HepG2 (cell line): ENCODE measurements at regions not wholly inside any gene's neighbourhood (a gene's known extent, or its start where the extent isn't known, plus 50 kb on each side); places are given as distances from the start of the nearest gene placed in this dataset.

ENCODE experiments used
- ATAC-seq: fragments of 200-7000 bp; cut with Tn5 transposase; 3 replicates; pipeline ENCODE4 v1.9.1; 2020; ENCODE audit warnings: mild to moderate bottlenecking, moderate library complexity
- BruUV-seq: library from RNA; stranded (reverse); fragments of 400-500 nt; replicated peaks from 2 replicates; lab custom pipeline; 2021; lab: Mats Ljungman, UMichigan
- CTCF ChIA-PET: fragments of 300-600 bp; formaldehyde crosslinking; extraction: SDS; loops from one replicate; lab custom pipeline; 2021; ENCODE audit warnings: low total read pairs, inconsistent platforms, low intra/inter-chr PET ratio; lab: Yijun Ruan, JAX
- POLR2A ChIA-PET: fragments of 350-600 bp; sonication (Branson Sonifier 250); formaldehyde crosslinking; loops from one replicate; lab custom pipeline; 2020; ENCODE audit warnings: antibody characterized with exemption, inconsistent platforms; lab: Yijun Ruan, JAX
- DNase-seq: peaks from one replicate; pipeline ENCODE4 v3.0.0-alpha.2; 2015; ENCODE audit warnings: low spot score
- FAIRE-seq: peaks from 3 replicates; lab custom pipeline; 2011; peaks lifted over from hg19 to GRCh38; lab: Jason Lieb, UNC
- H2AFZ ChIP-seq: one replicate; pipeline ENCODE4 v1.6.1; 2011; ENCODE audit warnings: low read length, inconsistent platforms
- H3K27ac ChIP-seq: fragments of 300-600 bp; 3 replicates; pipeline ENCODE4 v1.8.0; 2011; ENCODE audit warnings: mixed run types, mild to moderate bottlenecking, mixed read lengths, low read length, inconsistent platforms; ENCODE audit not compliant: insufficient read depth; ENCODE audit errors: extremely low read length
- H3K27me3 ChIP-seq, 2 experiments: fragments of 200-600 bp in 1 of 2; 2 replicates in 1 of 2; 3 replicates in 1 of 2; pipeline versions ENCODE4 v1.6.0 to v1.8.0; 2011; ENCODE audit warnings: low read length in 2 of 2, mild to moderate bottlenecking in 2 of 2, moderate library complexity in 2 of 2, inconsistent platforms in 1 of 2; ENCODE audit not compliant: insufficient read depth in 2 of 2, control insufficient read depth in 1 of 2
- H3K36me3 ChIP-seq, 2 experiments: fragments of 200-600 bp in 1 of 2; replicated peaks in 1 of 2; 2 replicates in 1 of 2; 3 replicates in 1 of 2; pipeline versions ENCODE4 v1.5.1 to v1.8.0; 2011; ENCODE audit warnings: low read length in 2 of 2, inconsistent platforms in 1 of 2; ENCODE audit not compliant: insufficient read depth in 2 of 2, control insufficient read depth in 1 of 2
- H3K4me1 ChIP-seq: 2 replicates; pipeline ENCODE4 v1.5.1; 2012; ENCODE audit warnings: low read length, inconsistent platforms; ENCODE audit not compliant: insufficient read depth
- H3K4me2 ChIP-seq: 2 replicates; pipeline ENCODE4 v1.6.0; 2011; ENCODE audit warnings: low read depth, low read length, inconsistent platforms
- H3K4me3 ChIP-seq, 3 experiments: fragments of 200-600 bp in 1 of 3; sonication (generic), shearing (Covaris generic) in 1 of 3; replicated peaks in 1 of 3; 2 replicates each; pipeline ENCODE4 v1.5.1; 2011 to 2016; ENCODE audit warnings: low read length in 3 of 3, inconsistent platforms in 2 of 3, low read depth in 2 of 3, mild to moderate bottlenecking in 2 of 3, control low read depth in 1 of 3, mixed read lengths in 1 of 3; ENCODE audit not compliant: insufficient read depth in 1 of 3
- H3K79me2 ChIP-seq: one replicate; pipeline ENCODE4 v1.6.1; 2011; ENCODE audit warnings: low read length, inconsistent platforms; ENCODE audit not compliant: insufficient read depth
- H3K9ac ChIP-seq: 2 replicates; pipeline ENCODE4 v1.6.0; 2011; ENCODE audit warnings: mild to moderate bottlenecking, low read depth, low read length, inconsistent platforms; ENCODE audit not compliant: insufficient read depth
- H3K9me3 ChIP-seq: 2 replicates; pipeline ENCODE4 v1.5.1; 2012; ENCODE audit warnings: mild to moderate bottlenecking, low read length
- H4K20me1 ChIP-seq: 2 replicates; pipeline ENCODE4 v1.6.0; 2011; ENCODE audit warnings: inconsistent platforms, mild to moderate bottlenecking, low read length, moderate library complexity; ENCODE audit not compliant: insufficient read depth
- AHR ChIP-seq: IDR thresholded peaks from 2 replicates; pipeline ENCODE4 v1.6.1; 2018; ENCODE audit warnings: missing genetic modification reagents, missing compliant biosample characterization
- ARNT ChIP-seq: fragments of 450-650 bp; IDR thresholded peaks from 2 replicates; pipeline ENCODE4 v1.6.1; 2017
- ATF7-NPFF ChIP-seq: sonication (generic); formaldehyde crosslinking; IDR thresholded peaks from 2 replicates; pipeline ENCODE4 v1.8.1; 2023; ENCODE audit warnings: mild to moderate bottlenecking, low read depth, missing genetic modification reagents, moderate library complexity
- CHCHD3 ChIP-seq: sonication (generic); formaldehyde crosslinking; IDR thresholded peaks from 2 replicates; pipeline ENCODE4 v1.8.0; 2022; ENCODE audit warnings: mild to moderate bottlenecking, missing genetic modification reagents, moderate library complexity
- CREBL2 ChIP-seq: sonication (generic); formaldehyde crosslinking; IDR thresholded peaks from 2 replicates; pipeline ENCODE4 v1.8.1; 2023; ENCODE audit warnings: missing genetic modification reagents, mild to moderate bottlenecking, borderline replicate concordance
- NCOA5 ChIP-seq: sonication (generic); formaldehyde crosslinking; IDR thresholded peaks from 2 replicates; pipeline ENCODE4 v1.4.0; 2020; ENCODE audit warnings: missing genetic modification reagents
- RBFOX2 ChIP-seq: fragments of 200-400 bp; formaldehyde crosslinking; IDR thresholded peaks from 2 replicates; pipeline ENCODE4 v1.6.1; 2017; ENCODE audit warnings: low read depth, mild to moderate bottlenecking, low read length
- STAG1 ChIP-seq: sonication (generic); formaldehyde crosslinking; IDR thresholded peaks from 2 replicates; pipeline ENCODE4 v1.4.0; 2020; ENCODE audit warnings: missing genetic modification reagents
- ZNF30 ChIP-seq: sonication (generic); formaldehyde crosslinking; IDR thresholded peaks from 2 replicates; pipeline ENCODE4 v1.5.0; 2020; ENCODE audit warnings: mild to moderate bottlenecking, missing genetic modification reagents
- ZNF333 ChIP-seq: sonication (generic); formaldehyde crosslinking; IDR thresholded peaks from 2 replicates; pipeline ENCODE4 v1.4.0; 2020; ENCODE audit warnings: mild to moderate bottlenecking, missing genetic modification reagents, borderline replicate concordance
- ZNF335 ChIP-seq: sonication (generic); formaldehyde crosslinking; IDR thresholded peaks from 2 replicates; pipeline ENCODE4 v1.4.0; 2020; ENCODE audit warnings: missing genetic modification reagents
- ZNF441 ChIP-seq: sonication (generic); formaldehyde crosslinking; IDR thresholded peaks from 2 replicates; pipeline ENCODE4 v1.7.0; 2021; ENCODE audit warnings: missing genetic modification reagents, borderline replicate concordance
- ZNF547 ChIP-seq: sonication (generic); formaldehyde crosslinking; IDR thresholded peaks from 2 replicates; pipeline ENCODE4 v1.5.1; 2020; ENCODE audit warnings: mild to moderate bottlenecking, missing genetic modification reagents
- ZNF562 ChIP-seq: sonication (generic); formaldehyde crosslinking; IDR thresholded peaks from 2 replicates; pipeline ENCODE4 v1.8.0; 2022; ENCODE audit warnings: missing genetic modification reagents, borderline replicate concordance
- ZNF567 ChIP-seq: sonication (generic); formaldehyde crosslinking; IDR thresholded peaks from 2 replicates; pipeline ENCODE4 v1.8.1; 2023; ENCODE audit warnings: mild to moderate bottlenecking, missing genetic modification reagents, borderline replicate concordance
- ZNF75D ChIP-seq: sonication (generic); formaldehyde crosslinking; IDR thresholded peaks from 2 replicates; pipeline ENCODE4 v1.8.1; 2023; ENCODE audit warnings: missing genetic modification reagents, mild to moderate bottlenecking, borderline replicate concordance
- ZSCAN25 ChIP-seq: sonication (generic); formaldehyde crosslinking; IDR thresholded peaks from 2 replicates; pipeline ENCODE4 v1.8.0; 2022; ENCODE audit warnings: mild to moderate bottlenecking, missing genetic modification reagents
- ZXDC ChIP-seq: sonication (generic); formaldehyde crosslinking; IDR thresholded peaks from 2 replicates; pipeline ENCODE4 v1.5.0; 2020; ENCODE audit warnings: mild to moderate bottlenecking, missing genetic modification reagents
- WGBS: methylation state at CpG from one replicate; pipeline ENCODE4 v1.1.6; 2017; ENCODE audit warnings: low lambda C conversion rate; 5-methylcytosine and 5-hydroxymethylcytosine counted together
- in situ Hi-C: cut with HindIII; loops from 2 replicates; pipeline ENCODE4 v1.10.0; 2017; ENCODE audit warnings: low pct_unique_long_range_greater_than_20kb; ENCODE audit not compliant: extremely low pct_ligation_motif_present
- intact Hi-C: fragments of 100-400 bp; cut with micrococcal nuclease; formaldehyde crosslinking; loops from one replicate; pipeline ENCODE4 v1.10.0; 2022; ENCODE audit not compliant: unreplicated experiment

GRCh38 chr5:12323637-12324229 is 419.5 kb upstream of the CTNND2 start (continued):
- no peak for TF ChIP-seq NCOA5 (CRISPR knock-in tag)

- Histone ChIP-seq H3K27me3 (no peaks in the 10 kb centered on the region), H4K20me1 (no peaks in the 10 kb centered on the region), H3K4me1 (no peaks in the 10 kb centered on the region), H3K9me3 (peaks cover 79% of the 10 kb centered on the region), H3K4me2 (no peak overlapping the region), H3K27ac (no peak overlapping the region), H3K79me2 (no peaks in the 10 kb centered on the region), H2AFZ (no peak overlapping the region), H3K9ac (no peak overlapping the region), H3K36me3 (no peaks in the 10 kb centered on the region), H3K4me3 (no peak overlapping the region)
- intact Hi-C loops, result no loop called here
- FAIRE-seq, result no peak
- WGBS, result 0% methylated on average over 1 of the region's 1 CpG
- TF ChIP-seq ZNF547 (CRISPR knock-in tag), result no peak
- TF ChIP-seq ZSCAN25 (CRISPR knock-in tag), result no peak
- no peak for TF ChIP-seq ZNF335 (CRISPR knock-in tag)
- no peak for TF ChIP-seq ZXDC (CRISPR knock-in tag)
- TF ChIP-seq RBFOX2, result no peak
- no peak for TF ChIP-seq ZNF75D (CRISPR knock-in tag)
- no peak for TF ChIP-seq ARNT
- TF ChIP-seq ZNF562 (CRISPR knock-in tag), result no peak
- no peak for TF ChIP-seq CREBL2 (CRISPR knock-in tag)
- TF ChIP-seq ZNF333 (CRISPR knock-in tag), result no peak
- TF ChIP-seq CHCHD3 (CRISPR knock-in tag), result no peak
- no peak for TF ChIP-seq STAG1
- TF ChIP-seq ZNF30 (CRISPR knock-in tag), result no peak
- TF ChIP-seq ATF7-NPFF (CRISPR knock-in tag), result no peak
- no peak for TF ChIP-seq ZNF441 (CRISPR knock-in tag)
- TF ChIP-seq AHR (CRISPR knock-in tag), result no peak
- TF ChIP-seq ZNF567 (CRISPR knock-in tag), result no peak
- no peak for DNase-seq
- ChIA-PET CTCF (no interaction called here), POLR2A (no interaction called here)
- BruUV-seq, result no TSS peak
- in situ Hi-C loops, result no loop called here
- ATAC-seq, result no peak
Measured at GRCh38 chr5:12322042-12322441, 417.8 kb upstream of the CTNND2 start.
